ENCODE measurements at regions not wholly inside any gene's neighbourhood (a gene's known extent, or its start where the extent isn't known, plus 50 kb on each side); places are given as distances from the start of the nearest gene placed in this dataset.

- TF ChIP-seq CTCF (conservative IDR thresholded peaks at IDR 0.05 in 1 of 2, IDR thresholded peaks at IDR 0.05 in 1 of 2; ENCODE audit: low read depth in 1 of 2, low read length in 2 of 2) = no peak
- no peak for TF ChIP-seq EZH2 (IDR thresholded peaks at IDR 0.05; ENCODE audit: low read length, missing control alignments)
Measured at GRCh38 chr11:123378096-123378495, 52.0 kb upstream of the GRAMD1B start.

Measured in fibroblast of lung (primary cell).